SK-N-SH treated with all-trans-retinoic acid at 6 μM for 48 hours (cell line): ENCODE measurements at regions not wholly inside any gene's neighbourhood (a gene's known extent, or its start where the extent isn't known, plus 50 kb on each side); places are given as distances from the start of the nearest gene placed in this dataset.

Experiments
- BACH2 ChIP-seq: fragments of 250-450 bp; sonication (Bioruptor Pico); IDR thresholded peaks from 2 replicates; pipeline ENCODE4 v1.9.0; 2021; ENCODE audit warnings: mild to moderate bottlenecking, borderline replicate concordance
- PATZ1 ChIP-seq: fragments of 250-450 bp; sonication (Bioruptor Pico); IDR thresholded peaks from 2 replicates; pipeline ENCODE4 v1.8.0; 2020; ENCODE audit warnings: mild to moderate bottlenecking, moderate library complexity, borderline replicate concordance
- PPARA ChIP-seq: fragments of 250-450 bp; sonication (Bioruptor Pico); IDR thresholded peaks from 2 replicates; pipeline ENCODE4 v1.5.0; 2020; ENCODE audit warnings: mild to moderate bottlenecking, borderline replicate concordance
- TCF4 ChIP-seq: fragments of 250-450 bp; sonication (Bioruptor Pico); IDR thresholded peaks from 2 replicates; pipeline ENCODE4 v1.8.0; 2021; ENCODE audit warnings: mild to moderate bottlenecking, moderate library complexity, borderline replicate concordance
- TOX ChIP-seq: fragments of 250-450 bp; sonication (Bioruptor Pico); IDR thresholded peaks from 2 replicates; pipeline ENCODE4 v1.8.0; 2021; ENCODE audit warnings: mild to moderate bottlenecking, moderate library complexity, borderline replicate concordance
- ZFP3 ChIP-seq: fragments of 250-450 bp; sonication (Bioruptor Pico); IDR thresholded peaks from 2 replicates; pipeline ENCODE4 v1.5.0; 2020; ENCODE audit warnings: mild to moderate bottlenecking, moderate library complexity
- ZFP30 ChIP-seq: fragments of 450-650 bp; formaldehyde crosslinking; IDR thresholded peaks from 2 replicates; pipeline ENCODE4 v1.5.0; 2022; ENCODE audit warnings: mild to moderate bottlenecking, moderate library complexity

DNA sequence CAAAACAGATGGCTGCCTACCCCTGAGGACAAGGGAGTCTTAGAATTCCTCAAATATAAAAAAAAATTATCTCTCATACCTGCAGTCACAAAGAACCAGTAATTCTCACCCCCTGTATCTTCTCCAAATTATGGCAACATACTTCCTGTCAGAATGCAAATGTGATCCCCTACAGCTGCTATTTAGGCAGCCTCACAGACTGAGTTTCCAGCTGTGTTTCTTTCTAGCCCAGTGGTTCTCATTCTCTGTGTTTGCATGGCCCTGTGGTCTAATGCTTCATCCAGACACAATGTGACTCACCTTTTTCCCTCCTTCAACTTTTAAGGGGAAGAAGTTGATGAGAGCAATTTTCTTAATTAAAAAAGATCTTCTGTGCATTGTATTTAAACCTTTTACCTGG is 726.3 kb downstream of the TSN start:
- TF ChIP-seq TOX (CRISPR knock-in tag) (no peak), ZFP3 (no peak), TCF4 (CRISPR knock-in tag) (no peak), PATZ1 (CRISPR knock-in tag) (no peak), ZFP30 (CRISPR knock-in tag) (no peak), PPARA (no peak), BACH2 (CRISPR knock-in tag) (no peak)
